ENCODE measurements at regions not wholly inside any gene's neighbourhood (a gene's known extent, or its start where the extent isn't known, plus 50 kb on each side); places are given as distances from the start of the nearest gene placed in this dataset.
A peak's percentile ranks its signal among the peaks of the same experiment; 100 is the strongest.

DNA sequence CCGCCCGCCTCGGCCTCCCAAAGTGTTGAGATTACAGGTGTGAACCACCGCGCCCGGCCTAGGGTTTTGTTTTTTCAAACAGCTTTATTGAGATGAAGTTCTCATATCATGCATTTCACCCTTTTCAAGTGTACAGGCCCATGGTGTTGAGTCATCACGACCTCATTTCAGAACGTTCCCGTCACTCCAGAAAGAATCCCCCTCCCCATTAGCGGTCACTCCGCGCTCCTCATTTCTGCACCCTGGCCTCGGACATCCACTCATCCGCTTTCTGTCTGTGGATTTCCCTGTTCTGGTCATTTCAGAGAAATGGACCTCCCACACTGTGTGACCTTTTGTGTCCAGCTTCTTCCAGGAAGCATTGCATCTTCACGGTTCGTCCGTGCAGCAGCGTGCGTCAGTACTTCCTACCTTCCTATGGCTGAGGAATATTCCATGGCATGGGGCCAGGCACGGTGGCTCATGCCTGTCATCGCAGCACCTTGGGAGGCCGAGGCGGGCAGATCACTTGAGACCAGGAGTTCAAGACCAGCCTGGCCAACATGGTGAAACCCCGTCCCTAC, 135.2 kb upstream of the GSE1 start:
- TF ChIP-seq, protein P1, sequence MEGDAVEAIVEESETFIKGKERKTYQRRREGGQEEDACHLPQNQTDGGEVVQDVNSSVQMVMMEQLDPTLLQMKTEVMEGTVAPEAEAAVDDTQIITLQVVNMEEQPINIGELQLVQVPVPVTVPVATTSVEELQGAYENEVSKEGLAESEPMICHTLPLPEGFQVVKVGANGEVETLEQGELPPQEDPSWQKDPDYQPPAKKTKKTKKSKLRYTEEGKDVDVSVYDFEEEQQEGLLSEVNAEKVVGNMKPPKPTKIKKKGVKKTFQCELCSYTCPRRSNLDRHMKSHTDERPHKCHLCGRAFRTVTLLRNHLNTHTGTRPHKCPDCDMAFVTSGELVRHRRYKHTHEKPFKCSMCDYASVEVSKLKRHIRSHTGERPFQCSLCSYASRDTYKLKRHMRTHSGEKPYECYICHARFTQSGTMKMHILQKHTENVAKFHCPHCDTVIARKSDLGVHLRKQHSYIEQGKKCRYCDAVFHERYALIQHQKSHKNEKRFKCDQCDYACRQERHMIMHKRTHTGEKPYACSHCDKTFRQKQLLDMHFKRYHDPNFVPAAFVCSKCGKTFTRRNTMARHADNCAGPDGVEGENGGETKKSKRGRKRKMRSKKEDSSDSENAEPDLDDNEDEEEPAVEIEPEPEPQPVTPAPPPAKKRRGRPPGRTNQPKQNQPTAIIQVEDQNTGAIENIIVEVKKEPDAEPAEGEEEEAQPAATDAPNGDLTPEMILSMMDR (IDR thresholded peaks at IDR 0.05; ENCODE audit: extremely low read depth, insufficient read depth, missing control alignments) = no peak
- in situ Hi-C loops (cut with MboI; ENCODE audit: low pct_unique_long_range_greater_than_20kb, low sequenced_read_pairs, unreplicated experiment) = no loop called here
- no peak for DNase-seq (ENCODE audit: low spot score)

DNA sequence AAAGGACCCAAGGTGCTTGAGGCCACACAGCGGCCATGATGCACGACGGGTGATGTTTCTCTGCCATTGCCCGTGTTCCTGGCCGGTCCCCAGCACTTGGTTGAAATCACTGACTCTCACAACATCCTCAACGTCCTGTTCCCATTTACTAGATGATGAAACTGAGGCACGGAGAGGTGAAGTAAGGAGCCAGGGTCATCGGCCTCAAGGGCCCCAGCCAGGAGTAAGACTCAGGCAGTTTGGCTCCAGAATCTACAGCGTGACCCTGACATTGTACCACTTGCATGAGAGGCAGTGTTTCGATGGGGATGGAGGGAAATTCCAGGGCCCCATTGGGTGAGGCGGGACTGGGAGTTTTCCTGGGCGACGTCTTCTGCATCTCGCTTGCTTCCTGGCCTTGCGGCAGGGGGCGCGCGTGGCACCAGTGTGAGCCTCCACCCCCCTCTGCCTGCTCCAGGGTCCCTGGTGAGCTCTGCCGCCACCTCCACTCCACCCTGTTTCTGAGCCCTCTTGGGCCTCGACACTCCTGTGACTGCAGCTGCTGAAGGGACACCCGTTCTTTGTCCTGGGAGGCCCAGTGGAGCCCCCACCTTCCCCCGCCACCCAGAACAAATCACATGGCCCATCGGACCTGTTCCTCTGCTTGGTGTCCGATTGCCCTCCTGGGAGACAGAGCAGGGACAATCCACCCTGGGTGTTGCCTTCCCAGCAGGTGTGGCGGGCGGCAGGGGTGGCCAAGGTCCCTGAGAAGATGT, 133.0 kb upstream of the GSE1 start:
- in situ Hi-C loops (cut with MboI; ENCODE audit: low pct_unique_long_range_greater_than_20kb, low sequenced_read_pairs, unreplicated experiment) = no loop called here
- TF ChIP-seq, protein P1 (IDR thresholded peaks at IDR 0.05; ENCODE audit: extremely low read depth, insufficient read depth, missing control alignments) = peak; percentile 82
- peak; percentile 82 for DNase-seq (ENCODE audit: low spot score)

DNA sequence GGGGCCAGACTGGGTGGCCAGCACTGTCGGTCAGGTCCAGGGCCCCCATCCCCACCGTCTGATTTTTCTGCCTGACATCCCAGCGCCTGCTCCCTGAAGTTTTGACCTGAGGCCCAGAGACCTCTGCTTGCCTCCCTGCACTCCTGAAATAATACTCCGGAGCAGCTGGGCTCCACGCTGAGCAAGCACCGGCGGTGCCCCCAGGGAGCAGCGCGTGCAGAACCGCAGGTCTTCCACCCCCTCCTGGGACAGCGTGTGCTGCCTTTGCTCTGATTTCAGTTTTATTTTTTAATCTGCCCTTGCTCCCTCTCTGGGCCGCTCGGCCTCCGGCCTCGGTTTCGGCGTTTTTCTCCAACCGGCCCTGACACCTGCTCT, 132.4 kb upstream of the GSE1 start:
- DNase-seq (ENCODE audit: low spot score) = no peak
- in situ Hi-C loops (cut with MboI; ENCODE audit: low pct_unique_long_range_greater_than_20kb, low sequenced_read_pairs, unreplicated experiment) = no loop called here
- TF ChIP-seq, protein P1 (IDR thresholded peaks at IDR 0.05; ENCODE audit: extremely low read depth, insufficient read depth, missing control alignments) = no peak

DNA sequence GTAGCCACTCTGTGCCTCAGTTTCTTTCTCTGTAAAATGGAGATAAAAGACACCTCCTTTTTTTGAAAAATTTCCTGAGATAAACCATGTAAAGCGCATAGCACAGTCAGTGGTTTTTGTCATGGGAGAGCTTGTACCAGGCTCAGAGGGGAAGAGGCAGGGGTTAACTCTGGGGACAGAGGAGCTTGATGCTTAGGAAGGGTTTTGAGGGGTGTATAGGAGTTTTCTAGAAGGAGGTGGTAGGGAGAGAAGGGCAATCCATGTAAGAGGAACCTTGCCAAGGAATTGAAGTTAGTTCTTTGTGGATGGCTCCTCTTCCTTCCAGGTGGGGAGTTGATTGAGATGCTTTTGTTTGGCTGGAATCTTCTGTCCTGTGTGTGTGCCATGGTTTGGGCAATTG, 131.9 kb upstream of the GSE1 start:
- DNase-seq (ENCODE audit: low spot score) = no peak
- in situ Hi-C loops (cut with MboI; ENCODE audit: low pct_unique_long_range_greater_than_20kb, low sequenced_read_pairs, unreplicated experiment) = no loop called here
- TF ChIP-seq, protein P1 (IDR thresholded peaks at IDR 0.05; ENCODE audit: extremely low read depth, insufficient read depth, missing control alignments) = no peak

DNA sequence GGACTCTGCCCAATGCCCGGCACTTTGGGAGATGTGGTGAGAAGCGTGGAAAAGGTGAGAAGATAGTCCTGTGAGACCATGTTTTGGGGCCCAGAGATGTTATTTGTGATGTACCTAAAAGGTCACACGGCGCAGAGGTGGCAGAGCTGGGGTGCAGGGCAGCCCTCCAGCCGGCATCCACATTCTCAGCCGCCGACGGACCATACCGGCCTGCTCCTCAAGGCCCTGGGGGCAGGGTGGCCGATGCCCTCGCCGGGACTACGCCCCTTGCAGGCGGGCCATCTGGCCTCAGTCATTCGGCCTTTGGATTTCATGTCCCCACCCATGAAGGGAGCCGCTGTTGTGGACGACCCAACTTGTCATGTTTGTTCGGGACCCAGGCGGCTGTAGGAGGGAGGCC, 131.4 kb upstream of the GSE1 start:
- TF ChIP-seq, protein P1 (IDR thresholded peaks at IDR 0.05; ENCODE audit: extremely low read depth, insufficient read depth, missing control alignments) = no peak
- no peak for DNase-seq (ENCODE audit: low spot score)
- in situ Hi-C loops (cut with MboI; ENCODE audit: low pct_unique_long_range_greater_than_20kb, low sequenced_read_pairs, unreplicated experiment) = no loop called here

DNA sequence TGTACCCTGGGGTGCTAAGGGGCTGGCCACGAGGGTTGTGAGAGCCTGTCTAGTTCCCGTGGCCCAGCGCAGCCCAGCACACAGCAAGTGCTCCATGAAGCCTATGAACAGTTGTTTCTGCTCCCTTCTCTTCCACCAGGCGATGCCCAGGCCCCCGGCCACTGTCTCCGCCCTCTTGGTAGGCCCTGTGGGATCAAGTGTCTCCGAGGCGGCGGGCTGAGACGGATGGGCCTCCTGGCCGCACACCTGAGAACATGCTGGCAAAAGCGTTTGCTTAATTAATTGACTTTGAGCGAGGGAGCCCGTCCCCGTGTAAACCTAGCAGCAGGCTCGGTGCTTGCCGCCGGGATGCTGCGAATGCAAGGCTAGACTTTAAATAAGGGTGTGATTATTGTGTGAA, 129.7 kb upstream of the GSE1 start:
- in situ Hi-C loops (cut with MboI; ENCODE audit: low pct_unique_long_range_greater_than_20kb, low sequenced_read_pairs, unreplicated experiment) = no loop called here
- no peak for DNase-seq (ENCODE audit: low spot score)
- TF ChIP-seq, protein P1 (IDR thresholded peaks at IDR 0.05; ENCODE audit: extremely low read depth, insufficient read depth, missing control alignments) = no peak
